Stimulated activated effector memory CD8-positive, alpha-beta T cell treated with anti-CD3 and anti-CD28 coated beads, Interleukin-12 subunit alpha, Interleukin-12 subunit beta, amount 100 ng/mL, for 72 hours (primary cell): ENCODE measurements at regions not wholly inside any gene's neighbourhood (a gene's known extent, or its start where the extent isn't known, plus 50 kb on each side); places are given as distances from the start of the nearest gene placed in this dataset.

Experiments
- ATAC-seq: fragments of 150-1000 bp; cut with Tn5 transposase; 2 replicates; pipeline ENCODE4 v1.10.0; 2021
- DNase-seq, 2 donors: peaks; one replicate each; pipeline ENCODE4 v3.0.0; 2021 to 2022; ENCODE audit warnings: low spot score in 2 of 2
- H3K27ac Mint-ChIP-seq: one replicate; pipeline ENCODE4 v1.8.0; 2022; ENCODE audit warnings: mild to moderate bottlenecking, mixed read lengths
- H3K36me3 Mint-ChIP-seq: one replicate; pipeline ENCODE4 v1.8.0; 2022; ENCODE audit warnings: mild to moderate bottlenecking, mixed read lengths
- H3K4me1 Mint-ChIP-seq: one replicate; pipeline ENCODE4 v1.8.0; 2022; ENCODE audit warnings: mixed read lengths
- H3K4me3 Mint-ChIP-seq: one replicate; pipeline ENCODE4 v1.8.0; 2022; ENCODE audit warnings: mild to moderate bottlenecking, mixed read lengths
- H3K9me3 Mint-ChIP-seq: one replicate; pipeline ENCODE4 v1.8.0; 2022; ENCODE audit warnings: mixed read lengths

- ATAC-seq, result no peak
- H3K36me3 Mint-ChIP-seq, result no peaks in the 10 kb centered on the region
- H3K9me3 Mint-ChIP-seq, result no peaks in the 10 kb centered on the region
- no peak overlapping the region for H3K27ac Mint-ChIP-seq
- peaks cover 9% of the 10 kb centered on the region for H3K4me1 Mint-ChIP-seq
- no peak for DNase-seq
- H3K4me3 Mint-ChIP-seq, result no peak overlapping the region
Observed at GRCh38 chr1:101162736-101163735, 73.8 kb upstream of the S1PR1 start.

- DNase-seq, result no peak
- no peak overlapping the region for H3K4me3 Mint-ChIP-seq
- H3K27ac Mint-ChIP-seq, result no peak overlapping the region
Observed at GRCh38 chr1:101162300-101162699, 74.5 kb upstream of the S1PR1 start.

DNA sequence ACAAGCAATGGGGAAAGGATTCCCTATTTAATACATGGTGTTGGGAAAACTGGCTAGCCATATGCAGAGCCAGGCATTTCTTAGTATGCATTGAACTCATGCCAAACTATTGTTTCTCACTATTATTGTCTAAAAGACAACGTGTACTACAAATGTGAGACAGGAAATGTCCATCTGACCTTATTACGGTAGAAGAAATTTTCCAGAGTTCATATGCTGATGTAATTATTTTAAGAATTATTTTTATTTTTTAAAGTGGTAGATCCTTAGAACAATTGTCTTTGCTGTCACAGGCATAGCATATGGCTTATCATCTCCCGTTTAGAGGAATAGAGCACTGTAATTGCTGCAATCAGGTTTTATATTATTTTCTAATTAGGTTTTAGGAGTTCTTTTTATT lies 75.2 kb upstream of the S1PR1 start:
- DNase-seq, result no peak
- Mint-ChIP-seq H3K36me3 (no peaks in the 10 kb centered on the region), H3K4me3 (no peak overlapping the region), H3K27ac (no peak overlapping the region), H3K9me3 (no peaks in the 10 kb centered on the region), H3K4me1 (no peaks in the 10 kb centered on the region)
- no peak for ATAC-seq

More at GRCh38 chr1:101162300-101162699, 74.5 kb upstream of the S1PR1 start:
- Mint-ChIP-seq H3K36me3 (no peaks in the 10 kb centered on the region), H3K9me3 (no peaks in the 10 kb centered on the region), H3K4me1 (peaks cover 2% of the 10 kb centered on the region)
- no peak for ATAC-seq

DNA sequence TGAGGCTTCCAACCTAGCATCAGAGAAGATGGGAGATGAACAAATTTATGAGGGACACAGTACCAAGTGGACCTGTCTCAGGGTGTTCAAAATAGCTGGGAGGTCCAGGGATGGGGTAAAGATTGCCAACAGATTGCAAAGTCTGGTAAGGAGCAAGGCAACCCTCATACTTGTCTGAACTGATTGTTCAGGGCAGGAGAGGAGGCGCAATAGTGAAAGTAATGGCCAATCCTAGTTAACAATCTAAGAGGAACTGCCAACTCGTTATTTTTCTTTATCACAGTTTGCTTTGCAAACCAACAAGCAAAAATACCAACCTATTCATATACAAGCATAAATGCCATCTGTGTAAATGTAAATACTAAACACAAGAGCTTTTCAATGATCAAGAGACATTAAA lies 78.4 kb upstream of the S1PR1 start:
- Mint-ChIP-seq H3K27ac (no peak overlapping the region), H3K4me3 (no peak overlapping the region), H3K36me3 (no peaks in the 10 kb centered on the region), H3K9me3 (no peaks in the 10 kb centered on the region), H3K4me1 (peaks cover 5% of the 10 kb centered on the region)
- ATAC-seq (no peak), DNase-seq (no peak)

- ATAC-seq (no peak), DNase-seq (no peak)
- H3K9me3 Mint-ChIP-seq, result no peaks in the 10 kb centered on the region
- H3K4me1 Mint-ChIP-seq, result peaks cover 5% of the 10 kb centered on the region
- no peaks in the 10 kb centered on the region for H3K36me3 Mint-ChIP-seq
- no peak overlapping the region for H3K4me3 Mint-ChIP-seq
- H3K27ac Mint-ChIP-seq, result no peak overlapping the region
Observed at GRCh38 chr1:101154547-101154946, 82.3 kb upstream of the S1PR1 start.

DNA sequence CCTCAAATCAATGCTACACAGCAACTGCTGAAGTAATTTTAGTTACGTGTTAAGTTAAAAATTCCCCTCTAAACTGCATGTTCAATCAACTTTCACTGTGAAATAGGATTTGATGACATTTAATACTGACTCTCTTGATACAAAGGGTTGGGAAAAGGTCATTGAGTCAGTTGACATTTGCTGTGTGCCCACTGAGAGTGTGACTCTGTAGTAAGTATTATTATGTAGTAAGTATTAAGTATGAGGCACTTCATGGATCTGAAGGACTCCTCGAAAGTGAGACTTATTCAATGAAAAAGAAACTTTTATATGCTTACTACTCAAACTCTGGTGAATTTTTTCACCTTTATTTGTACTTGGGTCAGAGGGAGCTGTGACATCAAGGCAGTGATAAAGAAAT lies 83.1 kb upstream of the S1PR1 start:
- H3K9me3 Mint-ChIP-seq, result no peaks in the 10 kb centered on the region
- peaks cover 9% of the 10 kb centered on the region for H3K4me1 Mint-ChIP-seq
- no peaks in the 10 kb centered on the region for H3K36me3 Mint-ChIP-seq
- H3K4me3 Mint-ChIP-seq, result no peak overlapping the region
- ATAC-seq (peak; percentile 92), DNase-seq (no peak)
- no peak overlapping the region for H3K27ac Mint-ChIP-seq

GRCh38 chr1:101152633-101153032 lies 84.2 kb upstream of the S1PR1 start:
- no peaks in the 10 kb centered on the region for H3K9me3 Mint-ChIP-seq
- no peak overlapping the region for H3K27ac Mint-ChIP-seq
- no peak for ATAC-seq
- H3K4me1 Mint-ChIP-seq, result peaks cover 9% of the 10 kb centered on the region
- no peak for DNase-seq
- H3K36me3 Mint-ChIP-seq, result no peaks in the 10 kb centered on the region
- H3K4me3 Mint-ChIP-seq, result no peak overlapping the region

- peaks cover 9% of the 10 kb centered on the region for H3K4me1 Mint-ChIP-seq
- no peak for ATAC-seq
Observed at GRCh38 chr1:101151286-101151685, 85.5 kb upstream of the S1PR1 start.

GRCh38 chr1:101150670-101151069 lies 86.1 kb upstream of the S1PR1 start:
- H3K9me3 Mint-ChIP-seq, result no peaks in the 10 kb centered on the region
- H3K4me3 Mint-ChIP-seq, result no peak overlapping the region
- peaks cover 9% of the 10 kb centered on the region for H3K4me1 Mint-ChIP-seq
- H3K36me3 Mint-ChIP-seq, result no peaks in the 10 kb centered on the region
- DNase-seq (no peak), ATAC-seq (no peak)
- no peak overlapping the region for H3K27ac Mint-ChIP-seq

More at GRCh38 chr1:101151286-101151685, 85.5 kb upstream of the S1PR1 start:
- Mint-ChIP-seq H3K4me3 (no peak overlapping the region), H3K36me3 (no peaks in the 10 kb centered on the region), H3K27ac (no peak overlapping the region), H3K9me3 (no peaks in the 10 kb centered on the region)
- no peak for DNase-seq

DNA sequence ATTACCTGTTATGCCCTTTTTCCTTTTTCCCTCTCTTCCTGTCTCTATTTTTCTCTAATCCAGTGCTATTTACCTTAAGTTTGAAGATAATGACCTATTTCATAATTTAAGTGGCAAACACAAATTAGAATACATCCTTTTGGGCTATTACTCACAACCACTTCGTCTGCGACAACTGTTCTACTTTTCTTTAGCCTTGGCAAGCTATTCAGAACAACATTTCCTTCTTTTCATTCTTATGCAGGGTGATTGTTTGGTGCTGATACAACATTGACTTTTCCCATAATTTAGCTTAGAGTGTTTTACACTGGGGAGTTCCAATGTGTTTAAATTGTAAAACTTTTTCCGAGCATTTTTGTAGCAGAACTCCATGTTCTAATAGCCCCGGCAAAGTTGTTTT lies 86.6 kb upstream of the S1PR1 start:
- peaks cover 9% of the 10 kb centered on the region for H3K4me1 Mint-ChIP-seq
- H3K36me3 Mint-ChIP-seq, result no peaks in the 10 kb centered on the region
- ATAC-seq (no peak), DNase-seq (no peak)
- H3K9me3 Mint-ChIP-seq, result no peaks in the 10 kb centered on the region
- H3K27ac Mint-ChIP-seq, result no peak overlapping the region
- H3K4me3 Mint-ChIP-seq, result no peak overlapping the region

- no peak for ATAC-seq
- no peak overlapping the region for H3K4me3 Mint-ChIP-seq
- H3K27ac Mint-ChIP-seq, result no peak overlapping the region
- DNase-seq, result no peak
- no peaks in the 10 kb centered on the region for H3K36me3 Mint-ChIP-seq
- H3K9me3 Mint-ChIP-seq, result no peaks in the 10 kb centered on the region
- peaks cover 8% of the 10 kb centered on the region for H3K4me1 Mint-ChIP-seq
Observed at GRCh38 chr1:101148980-101149379, 87.8 kb upstream of the S1PR1 start.

DNA sequence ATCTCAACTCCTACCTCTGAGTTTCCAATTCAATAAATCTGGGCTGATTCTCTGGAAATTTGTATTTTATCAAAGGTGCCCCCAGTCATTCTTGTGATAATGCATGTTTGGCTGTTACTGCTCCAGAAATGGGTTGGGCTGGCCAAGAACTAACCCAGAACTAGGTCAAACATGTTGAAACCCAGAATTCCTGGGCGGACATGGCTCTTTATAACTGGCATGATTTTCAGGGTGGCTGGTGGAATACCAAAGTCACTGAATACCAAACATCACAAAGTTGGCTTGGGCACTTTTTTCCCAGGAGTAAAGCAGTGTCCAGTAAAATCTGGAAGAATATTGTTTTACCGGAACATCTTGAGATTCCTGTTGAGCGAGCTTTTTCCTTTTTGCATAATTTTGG lies 89.4 kb upstream of the S1PR1 start:
- H3K27ac Mint-ChIP-seq, result no peak overlapping the region
- no peaks in the 10 kb centered on the region for H3K9me3 Mint-ChIP-seq
- ATAC-seq, result no peak
- H3K4me1 Mint-ChIP-seq, result peaks cover 4% of the 10 kb centered on the region
- no peak overlapping the region for H3K4me3 Mint-ChIP-seq
- no peaks in the 10 kb centered on the region for H3K36me3 Mint-ChIP-seq
- no peak for DNase-seq

DNA sequence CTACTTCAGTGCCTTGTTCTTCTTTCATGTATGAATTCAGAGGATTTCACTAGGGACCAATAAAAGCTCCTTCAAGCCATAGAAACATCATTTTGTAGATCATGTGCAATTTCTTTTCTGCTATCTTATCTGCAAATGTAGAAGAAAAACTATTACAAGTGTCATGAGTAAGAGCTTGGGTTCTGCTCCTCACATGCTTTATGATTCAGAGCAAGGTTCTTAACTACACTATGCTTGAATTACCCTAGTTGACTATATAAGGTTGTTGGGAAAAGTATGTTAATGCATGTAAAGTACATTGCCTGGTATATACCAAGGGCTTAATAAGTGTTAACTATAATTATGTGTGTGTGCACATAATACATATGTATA lies 91.4 kb upstream of the S1PR1 start:
- Mint-ChIP-seq H3K9me3 (no peaks in the 10 kb centered on the region), H3K4me1 (peaks cover 4% of the 10 kb centered on the region), H3K27ac (no peak overlapping the region), H3K36me3 (no peaks in the 10 kb centered on the region), H3K4me3 (no peak overlapping the region)
- ATAC-seq (no peak), DNase-seq (no peak)

DNA sequence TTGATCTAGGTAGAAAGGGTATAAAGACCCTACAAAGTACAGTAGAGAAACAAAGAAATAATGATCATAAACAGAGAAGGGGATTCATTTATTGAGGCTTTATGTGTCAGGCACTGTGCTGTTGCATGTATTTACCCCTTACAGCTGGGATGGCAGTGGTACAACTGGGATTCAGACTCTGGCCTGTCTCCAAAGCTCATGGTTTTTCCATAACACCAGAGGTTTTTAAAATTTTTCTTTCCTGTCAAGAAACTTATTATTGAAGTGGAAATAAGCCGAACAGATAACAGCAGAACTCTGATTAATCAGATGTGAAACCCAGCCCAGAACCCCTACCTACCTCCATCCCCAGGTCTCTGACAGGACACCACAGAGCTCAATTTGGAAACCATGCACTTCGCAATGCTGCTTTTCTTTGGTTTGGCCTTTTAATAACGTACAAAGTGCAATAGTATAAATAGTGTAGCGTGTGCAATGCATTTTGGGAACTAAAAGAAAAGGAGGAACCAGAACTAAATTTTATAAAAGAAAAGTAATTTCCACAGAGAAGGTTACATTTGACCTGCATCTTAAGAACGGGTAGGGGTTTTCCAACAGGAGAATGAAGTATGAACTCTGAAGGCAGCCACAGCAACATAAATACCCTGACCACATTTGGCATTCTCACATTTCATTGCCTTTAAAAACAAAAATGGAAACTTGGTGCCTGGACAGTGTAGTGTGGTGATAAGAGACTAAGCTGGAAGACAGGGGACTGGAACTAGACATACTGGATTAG lies 92.0 kb upstream of the S1PR1 start:
- Mint-ChIP-seq H3K9me3 (no peaks in the 10 kb centered on the region), H3K4me3 (no peak overlapping the region), H3K27ac (no peak overlapping the region), H3K4me1 (peaks cover 7% of the 10 kb centered on the region), H3K36me3 (no peaks in the 10 kb centered on the region)
- ATAC-seq, result no peak
- DNase-seq, result no peak

- H3K9me3 Mint-ChIP-seq, result no peaks in the 10 kb centered on the region
- H3K4me3 Mint-ChIP-seq, result no peak overlapping the region
- no peak for DNase-seq
- H3K36me3 Mint-ChIP-seq, result no peaks in the 10 kb centered on the region
- no peak for ATAC-seq
- no peak overlapping the region for H3K27ac Mint-ChIP-seq
- H3K4me1 Mint-ChIP-seq, result peaks cover 21% of the 10 kb centered on the region
Observed at GRCh38 chr1:101142244-101142643, 94.6 kb upstream of the S1PR1 start.

- no peak overlapping the region for H3K27ac Mint-ChIP-seq
- H3K36me3 Mint-ChIP-seq, result no peaks in the 10 kb centered on the region
- DNase-seq (no peak), ATAC-seq (no peak)
- H3K9me3 Mint-ChIP-seq, result no peaks in the 10 kb centered on the region
- no peak overlapping the region for H3K4me3 Mint-ChIP-seq
- H3K4me1 Mint-ChIP-seq, result peaks cover 30% of the 10 kb centered on the region
Observed at GRCh38 chr1:101141376-101141775, 95.4 kb upstream of the S1PR1 start.
